ENCODE measurements at regions not wholly inside any gene's neighbourhood (a gene's known extent, or its start where the extent isn't known, plus 50 kb on each side); places are given as distances from the start of the nearest gene placed in this dataset.
A peak's percentile ranks its signal among the peaks of the same experiment; 100 is the strongest.

DNA sequence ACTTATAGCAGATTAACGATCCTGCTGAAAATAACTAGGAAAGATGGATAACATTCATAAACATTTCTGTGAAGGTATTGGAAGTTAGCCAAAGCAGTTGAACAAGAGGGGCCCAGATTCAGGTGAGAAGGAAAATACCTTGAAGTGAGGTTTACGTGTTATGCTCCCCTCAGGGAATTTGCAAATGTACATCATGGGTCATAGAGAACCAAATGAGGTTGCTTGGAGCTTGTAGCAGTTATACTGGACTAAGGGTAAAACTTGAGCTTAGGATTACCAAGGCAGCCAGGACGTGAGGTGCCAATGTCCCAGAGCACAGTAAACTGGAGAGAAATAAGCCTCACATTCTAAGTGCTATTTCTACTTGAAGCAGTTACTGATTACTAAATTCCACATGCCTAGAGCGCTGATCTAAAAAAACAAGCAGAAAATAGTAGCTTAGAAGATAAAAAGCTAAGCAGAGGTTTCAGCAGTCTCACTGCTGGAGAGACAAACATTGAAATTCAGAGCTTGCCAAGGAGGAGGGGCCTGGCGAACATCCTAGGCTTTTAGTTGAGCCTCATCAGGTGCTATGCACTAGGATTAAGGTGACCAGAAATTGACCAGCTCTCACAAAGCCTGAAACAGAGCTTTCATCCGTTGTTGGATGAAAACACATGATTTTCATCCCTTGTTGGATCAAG lies 136.7 kb upstream of the FAM20A start:
- Histone ChIP-seq H3K36me3 (ENCODE audit: control insufficient read depth, insufficient read depth, low read length) (no peaks in the 10 kb centered on the region), H3K4me1 (ENCODE audit: control insufficient read depth, insufficient read depth, low read length) (peaks cover 15% of the 10 kb centered on the region), H3K4me3 (ENCODE audit: low read depth, low read length) (no peak overlapping the region), H3K27me3 (ENCODE audit: control insufficient read depth, insufficient read depth, low read length) (no peaks in the 10 kb centered on the region), H3K9me3 (ENCODE audit: control insufficient read depth, insufficient read depth, low read length) (peaks cover 28% of the 10 kb centered on the region), H3K9ac (ENCODE audit: low read depth, low read length) (no peak overlapping the region), H3K27ac (ENCODE audit: low read depth, low read length) (no peak overlapping the region)

DNA sequence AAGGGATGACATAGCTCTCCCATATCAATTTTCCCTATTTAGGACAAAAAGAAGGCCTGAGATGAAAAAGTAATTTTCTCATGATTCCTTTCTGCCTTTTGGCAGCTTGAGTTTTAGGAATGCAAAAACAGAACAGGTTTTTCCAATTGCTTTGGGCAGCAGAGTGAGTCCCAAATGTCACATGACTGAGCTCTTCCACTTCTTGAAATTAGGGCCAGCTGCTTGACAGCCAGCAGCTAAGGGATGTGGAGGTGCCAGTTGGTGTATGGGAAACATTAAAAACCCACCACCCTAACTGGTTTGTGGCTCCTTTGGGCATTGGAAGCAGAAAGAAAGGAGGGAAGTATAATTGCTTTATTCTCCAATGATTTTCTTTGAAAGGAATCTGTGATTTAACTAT lies 133.8 kb upstream of the FAM20A start:
- Histone ChIP-seq H3K9me3 (ENCODE audit: control insufficient read depth, insufficient read depth, low read length) (peaks cover 22% of the 10 kb centered on the region), H3K4me3 (ENCODE audit: low read depth, low read length) (no peak overlapping the region), H3K4me1 (ENCODE audit: control insufficient read depth, insufficient read depth, low read length) (peaks cover 28% of the 10 kb centered on the region), H3K36me3 (ENCODE audit: control insufficient read depth, insufficient read depth, low read length) (no peaks in the 10 kb centered on the region), H3K27me3 (ENCODE audit: control insufficient read depth, insufficient read depth, low read length) (no peaks in the 10 kb centered on the region), H3K9ac (ENCODE audit: low read depth, low read length) (no peak overlapping the region), H3K27ac (ENCODE audit: low read depth, low read length) (peak overlapping the region; percentile 91)

DNA sequence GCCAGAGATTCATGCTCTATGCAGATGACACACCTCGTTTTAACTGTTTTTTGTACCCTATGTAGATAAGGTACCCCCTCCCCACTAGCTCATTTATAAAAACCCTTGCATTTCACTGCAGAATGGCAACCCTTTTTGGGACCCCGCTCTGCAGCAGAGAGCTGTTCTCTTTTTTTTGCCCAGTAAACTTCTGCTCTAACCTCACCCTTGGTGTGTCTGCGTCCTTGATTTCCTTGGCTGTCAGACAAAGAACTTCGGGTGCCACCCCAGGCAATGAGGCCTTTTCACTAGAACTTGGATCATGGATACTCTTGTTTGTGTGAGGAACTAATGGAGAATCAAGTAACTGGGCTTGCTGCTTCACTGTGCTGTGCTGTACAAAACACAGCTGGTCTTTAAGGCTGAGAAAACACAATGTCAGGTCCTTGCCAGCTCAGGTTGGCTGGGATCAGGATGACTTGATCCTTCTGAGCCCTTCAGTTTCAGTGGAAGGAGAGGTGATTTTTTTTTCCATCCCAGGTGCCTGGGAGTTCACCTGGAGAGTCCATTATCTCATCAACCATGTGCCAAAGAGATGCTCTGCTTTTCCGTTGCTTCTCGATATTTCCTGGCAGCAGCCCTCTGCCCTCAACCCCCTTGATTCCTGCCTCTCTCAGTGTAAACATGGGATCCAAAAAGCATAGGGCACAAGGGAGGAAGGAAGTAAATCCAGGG lies 133.2 kb upstream of the FAM20A start:
- no peak overlapping the region for H3K4me3 ChIP-seq (ENCODE audit: low read depth, low read length)
- H3K9me3 ChIP-seq (ENCODE audit: control insufficient read depth, insufficient read depth, low read length): peaks cover 22% of the 10 kb centered on the region
- no peak overlapping the region for H3K9ac ChIP-seq (ENCODE audit: low read depth, low read length)
- no peaks in the 10 kb centered on the region for H3K36me3 ChIP-seq (ENCODE audit: control insufficient read depth, insufficient read depth, low read length)
- no peaks in the 10 kb centered on the region for H3K27me3 ChIP-seq (ENCODE audit: control insufficient read depth, insufficient read depth, low read length)
- peak overlapping the region; percentile 91 for H3K27ac ChIP-seq (ENCODE audit: low read depth, low read length)
- H3K4me1 ChIP-seq (ENCODE audit: control insufficient read depth, insufficient read depth, low read length): peaks cover 28% of the 10 kb centered on the region

DNA sequence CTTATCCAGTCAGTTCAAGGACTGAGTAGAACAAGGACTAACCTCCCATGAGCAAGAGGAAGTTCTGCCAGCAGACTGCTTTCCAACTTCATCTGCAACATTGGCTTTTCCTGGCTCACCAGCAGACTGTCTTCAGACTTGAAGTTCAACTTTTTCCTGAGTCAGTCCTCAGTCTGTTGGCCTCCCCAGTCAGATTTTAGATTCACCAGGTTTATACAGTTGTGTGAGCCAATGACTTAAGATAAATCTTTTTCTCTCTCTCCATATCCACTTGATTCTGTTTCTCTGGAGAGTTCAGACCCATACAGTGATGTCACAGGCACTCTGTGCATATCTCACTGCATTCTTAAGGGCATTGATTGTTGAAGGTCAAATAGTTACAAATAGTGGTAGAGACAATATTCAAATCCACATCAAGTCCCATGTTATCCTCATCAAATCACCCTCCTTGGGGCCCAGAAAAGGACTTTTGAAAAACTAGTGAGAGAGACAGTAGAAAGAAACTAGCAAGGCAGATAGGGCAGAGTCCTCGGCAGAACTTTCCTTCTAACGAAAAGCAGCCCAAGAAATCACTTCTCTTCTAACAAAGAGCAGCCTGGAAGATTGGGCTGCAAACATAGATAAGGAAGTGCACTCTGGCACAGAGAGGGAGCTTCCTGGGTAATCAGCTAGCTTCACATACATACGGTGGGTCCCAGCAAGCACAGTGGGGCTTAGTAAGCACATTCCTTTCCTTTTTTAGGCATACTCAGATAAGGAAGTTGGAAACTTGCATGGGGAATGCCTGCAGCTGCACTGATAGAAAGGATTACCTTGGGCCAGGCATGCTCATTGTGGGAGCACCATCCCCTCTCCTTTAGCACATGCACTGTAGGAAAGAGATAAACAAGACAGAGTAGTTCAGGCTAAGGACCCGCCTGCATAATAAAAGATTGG lies 132.3 kb upstream of the FAM20A start:
- Histone ChIP-seq H3K27ac (ENCODE audit: low read depth, low read length) (peak overlapping the region; percentile 91), H3K36me3 (ENCODE audit: control insufficient read depth, insufficient read depth, low read length) (no peaks in the 10 kb centered on the region), H3K9ac (ENCODE audit: low read depth, low read length) (no peak overlapping the region), H3K4me1 (ENCODE audit: control insufficient read depth, insufficient read depth, low read length) (peaks cover 28% of the 10 kb centered on the region), H3K9me3 (ENCODE audit: control insufficient read depth, insufficient read depth, low read length) (peaks cover 22% of the 10 kb centered on the region), H3K4me3 (ENCODE audit: low read depth, low read length) (no peak overlapping the region), H3K27me3 (ENCODE audit: control insufficient read depth, insufficient read depth, low read length) (no peaks in the 10 kb centered on the region)

DNA sequence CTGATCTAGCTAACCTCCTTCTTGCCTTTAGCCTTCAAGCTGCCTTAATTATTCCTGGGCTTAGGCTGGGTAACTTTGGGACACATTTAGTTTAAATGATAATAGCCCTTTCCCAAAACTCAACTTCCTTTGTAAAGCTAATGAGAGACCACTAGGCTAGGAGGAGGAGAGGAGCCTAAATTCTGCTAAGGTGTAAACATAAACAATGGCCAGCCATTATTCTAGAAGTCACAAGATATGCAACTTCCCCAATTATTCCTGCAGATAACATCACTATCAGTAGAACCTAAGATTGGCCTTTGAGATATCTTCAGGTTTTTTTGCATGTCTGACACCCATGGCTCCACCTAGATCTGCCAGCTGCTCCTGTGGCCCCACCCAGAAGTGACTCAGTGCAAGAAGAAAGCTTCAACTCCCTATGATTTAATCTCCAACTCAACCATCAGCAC lies 131.2 kb upstream of the FAM20A start:
- H3K9me3 ChIP-seq (ENCODE audit: control insufficient read depth, insufficient read depth, low read length): peaks cover 24% of the 10 kb centered on the region
- H3K27me3 ChIP-seq (ENCODE audit: control insufficient read depth, insufficient read depth, low read length): no peaks in the 10 kb centered on the region
- no peaks in the 10 kb centered on the region for H3K36me3 ChIP-seq (ENCODE audit: control insufficient read depth, insufficient read depth, low read length)
- 0 out of 2 replicates have a peak overlapping the region, but pooled peaks have one; percentile 18 for H3K4me3 ChIP-seq (ENCODE audit: low read depth, low read length)
- no peak overlapping the region; the same call in 1 of the 2 replicates for H3K9ac ChIP-seq (ENCODE audit: low read depth, low read length)
- H3K27ac ChIP-seq (ENCODE audit: low read depth, low read length): peak overlapping the region; percentile 91
- H3K4me1 ChIP-seq (ENCODE audit: control insufficient read depth, insufficient read depth, low read length): peaks cover 20% of the 10 kb centered on the region

DNA sequence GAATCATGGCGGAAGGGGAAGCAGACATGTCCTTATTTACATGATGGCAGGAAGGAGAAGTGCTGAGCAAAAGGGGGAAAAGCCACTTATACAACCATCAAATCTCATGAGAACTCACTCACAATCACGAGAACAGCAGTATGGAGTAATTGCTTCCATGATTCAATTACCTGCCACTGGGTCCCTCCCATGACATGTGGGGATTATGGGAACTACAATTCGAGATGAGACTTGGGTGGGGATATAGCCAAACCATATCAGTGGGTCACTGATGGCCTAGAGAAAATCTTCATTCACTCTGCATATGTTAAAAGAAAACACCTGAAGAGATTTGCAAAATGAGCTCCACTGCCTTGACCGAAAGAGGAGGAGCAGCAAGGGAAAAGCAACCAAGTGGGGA lies 130.3 kb upstream of the FAM20A start:
- H3K36me3 ChIP-seq (ENCODE audit: control insufficient read depth, insufficient read depth, low read length): no peaks in the 10 kb centered on the region
- peak overlapping the region; percentile 91 for H3K27ac ChIP-seq (ENCODE audit: low read depth, low read length)
- no peak overlapping the region for H3K9ac ChIP-seq (ENCODE audit: low read depth, low read length)
- no peaks in the 10 kb centered on the region for H3K27me3 ChIP-seq (ENCODE audit: control insufficient read depth, insufficient read depth, low read length)
- H3K9me3 ChIP-seq (ENCODE audit: control insufficient read depth, insufficient read depth, low read length): peaks cover 24% of the 10 kb centered on the region
- H3K4me3 ChIP-seq (ENCODE audit: low read depth, low read length): no peak overlapping the region
- H3K4me1 ChIP-seq (ENCODE audit: control insufficient read depth, insufficient read depth, low read length): peaks cover 20% of the 10 kb centered on the region

DNA sequence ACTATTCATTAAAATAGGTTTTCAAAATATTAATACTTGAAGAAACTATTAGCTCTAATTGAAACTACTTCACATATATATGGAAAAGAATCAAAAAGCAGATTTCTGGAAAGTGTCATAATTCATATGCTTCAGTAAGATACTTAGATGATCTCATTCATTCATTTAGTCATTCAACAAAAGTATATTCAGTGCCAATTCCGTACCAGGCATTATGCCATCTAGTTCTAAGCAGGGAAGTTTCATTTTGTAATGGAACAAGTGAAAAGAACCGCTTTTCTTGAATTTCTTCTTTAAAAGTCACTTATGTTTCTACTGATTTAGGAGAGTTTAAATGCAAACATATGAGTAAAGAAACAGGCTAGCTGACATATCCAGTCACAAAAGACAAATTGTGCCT lies 118.3 kb upstream of the FAM20A start:
- Histone ChIP-seq H3K27me3 (ENCODE audit: control insufficient read depth, insufficient read depth, low read length) (no peaks in the 10 kb centered on the region), H3K4me3 (ENCODE audit: low read depth, low read length) (no peak overlapping the region), H3K36me3 (ENCODE audit: control insufficient read depth, insufficient read depth, low read length) (no peaks in the 10 kb centered on the region), H3K9me3 (ENCODE audit: control insufficient read depth, insufficient read depth, low read length) (no peaks in the 10 kb centered on the region), H3K9ac (ENCODE audit: low read depth, low read length) (no peak overlapping the region), H3K4me1 (ENCODE audit: control insufficient read depth, insufficient read depth, low read length) (peaks cover 5% of the 10 kb centered on the region; the same call in 1 of the 2 replicates), H3K27ac (ENCODE audit: low read depth, low read length) (no peak overlapping the region)

DNA sequence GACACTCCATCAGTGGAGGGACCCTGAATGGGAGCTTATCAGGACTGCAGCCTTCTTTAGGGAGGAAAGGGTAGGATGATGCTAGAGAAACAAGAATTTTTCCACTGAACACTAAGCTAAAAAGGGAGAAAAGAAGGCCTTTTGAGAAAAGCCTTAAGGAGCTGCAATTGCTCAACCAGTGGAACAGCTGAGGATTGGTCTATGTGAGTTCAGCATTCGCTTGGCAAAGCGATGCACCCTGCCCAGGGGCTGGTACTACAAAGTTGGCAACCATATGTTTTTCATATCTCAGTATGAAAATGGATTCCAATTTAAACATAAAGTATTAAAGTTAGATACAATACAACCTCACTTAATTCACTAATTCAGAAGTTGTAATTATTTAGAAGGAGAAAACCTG lies 117.8 kb upstream of the FAM20A start:
- peaks cover 5% of the 10 kb centered on the region; the same call in 1 of the 2 replicates for H3K4me1 ChIP-seq (ENCODE audit: control insufficient read depth, insufficient read depth, low read length)
- H3K36me3 ChIP-seq (ENCODE audit: control insufficient read depth, insufficient read depth, low read length): no peaks in the 10 kb centered on the region
- no peak overlapping the region for H3K27ac ChIP-seq (ENCODE audit: low read depth, low read length)
- H3K4me3 ChIP-seq (ENCODE audit: low read depth, low read length): no peak overlapping the region
- H3K9me3 ChIP-seq (ENCODE audit: control insufficient read depth, insufficient read depth, low read length): no peaks in the 10 kb centered on the region
- no peak overlapping the region for H3K9ac ChIP-seq (ENCODE audit: low read depth, low read length)
- no peaks in the 10 kb centered on the region for H3K27me3 ChIP-seq (ENCODE audit: control insufficient read depth, insufficient read depth, low read length)

DNA sequence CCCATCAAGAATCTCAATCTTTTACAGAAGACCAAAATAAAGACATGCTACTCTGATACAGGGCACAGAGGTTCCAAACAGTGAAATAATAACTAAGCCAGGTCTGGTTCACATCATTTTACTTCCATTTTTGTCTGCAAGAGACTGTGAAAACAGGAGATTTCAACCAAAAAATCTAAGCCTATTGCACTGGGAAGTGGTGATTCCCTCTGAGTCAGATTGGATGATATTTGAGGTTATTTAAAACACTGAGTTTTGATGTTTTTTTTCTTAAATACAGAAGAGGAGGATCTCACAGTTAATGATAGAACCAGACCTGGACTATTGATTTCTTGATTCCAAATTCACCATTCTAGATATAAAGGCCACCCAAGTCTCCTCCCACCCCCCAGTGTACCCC lies 117.3 kb upstream of the FAM20A start:
- Histone ChIP-seq H3K4me1 (ENCODE audit: control insufficient read depth, insufficient read depth, low read length) (peaks cover 5% of the 10 kb centered on the region; the same call in 1 of the 2 replicates), H3K4me3 (ENCODE audit: low read depth, low read length) (no peak overlapping the region), H3K27me3 (ENCODE audit: control insufficient read depth, insufficient read depth, low read length) (no peaks in the 10 kb centered on the region), H3K36me3 (ENCODE audit: control insufficient read depth, insufficient read depth, low read length) (no peaks in the 10 kb centered on the region), H3K9ac (ENCODE audit: low read depth, low read length) (no peak overlapping the region), H3K9me3 (ENCODE audit: control insufficient read depth, insufficient read depth, low read length) (no peaks in the 10 kb centered on the region), H3K27ac (ENCODE audit: low read depth, low read length) (no peak overlapping the region)

DNA sequence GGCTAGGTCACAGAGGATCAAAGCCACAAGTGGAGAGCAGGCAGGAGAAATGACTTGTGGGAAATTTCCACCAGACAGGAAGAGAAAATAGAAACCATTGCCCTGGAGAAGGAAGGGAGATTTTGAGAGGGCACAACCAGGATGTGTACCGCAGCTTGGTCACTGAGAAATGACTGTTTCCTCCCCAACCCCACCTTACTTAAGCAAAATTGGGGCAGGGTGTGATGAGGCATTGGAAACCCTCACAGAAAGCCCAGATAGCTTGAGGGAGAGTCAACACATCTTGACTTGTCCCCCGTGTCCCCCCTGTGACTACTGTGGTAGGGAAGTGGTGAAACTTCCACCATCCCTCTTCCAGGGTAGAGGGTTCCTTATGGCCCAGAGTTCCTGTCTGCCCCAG lies 113.5 kb upstream of the FAM20A start:
- H3K27me3 ChIP-seq (ENCODE audit: control insufficient read depth, insufficient read depth, low read length): no peaks in the 10 kb centered on the region
- H3K27ac ChIP-seq (ENCODE audit: low read depth, low read length): no peak overlapping the region
- H3K9me3 ChIP-seq (ENCODE audit: control insufficient read depth, insufficient read depth, low read length): no peaks in the 10 kb centered on the region
- H3K4me3 ChIP-seq (ENCODE audit: low read depth, low read length): no peak overlapping the region
- no peak overlapping the region for H3K9ac ChIP-seq (ENCODE audit: low read depth, low read length)
- no peaks in the 10 kb centered on the region for H3K36me3 ChIP-seq (ENCODE audit: control insufficient read depth, insufficient read depth, low read length)
- peaks cover 5% of the 10 kb centered on the region; the same call in 1 of the 2 replicates for H3K4me1 ChIP-seq (ENCODE audit: control insufficient read depth, insufficient read depth, low read length)
